GM21447 (cell line): ENCODE measurements at regions not wholly inside any gene's neighbourhood (a gene's known extent, or its start where the extent isn't known, plus 50 kb on each side); places are given as distances from the start of the nearest gene placed in this dataset.

ENCODE experiments used
- ATAC-seq: cut with Tn5 transposase; IDR thresholded peaks from one replicate; pipeline ENCODE4 v1.9.1; 2021; ENCODE audit not compliant: unreplicated experiment

GRCh38 chr18:39752351-39752750 lies 2186.8 kb upstream of the CELF4 start:
- ATAC-seq, result no peak

- no peak for ATAC-seq
Measured at GRCh38 chr18:39751921-39752320, 2186.3 kb upstream of the CELF4 start.

GRCh38 chr18:39751161-39751560 lies 2185.6 kb upstream of the CELF4 start:
- ATAC-seq, result no peak

- ATAC-seq, result no peak
Measured at GRCh38 chr18:39749154-39749553, 2183.6 kb upstream of the CELF4 start.

- ATAC-seq, result no peak
Measured at GRCh38 chr18:39748727-39749126, 2183.1 kb upstream of the CELF4 start.

GRCh38 chr18:39746201-39746600 lies 2180.6 kb upstream of the CELF4 start:
- no peak for ATAC-seq

- no peak for ATAC-seq
Measured at GRCh38 chr18:39743463-39743862, 2177.9 kb upstream of the CELF4 start.

GRCh38 chr18:39741755-39742466 lies 2176.3 kb upstream of the CELF4 start:
- ATAC-seq, result no peak

GRCh38 chr18:39737869-39738268 lies 2172.3 kb upstream of the CELF4 start:
- no peak for ATAC-seq

- no peak for ATAC-seq
Measured at GRCh38 chr18:39732918-39733317, 2167.3 kb upstream of the CELF4 start.

- no peak for ATAC-seq
Measured at GRCh38 chr18:39730606-39731005, 2165.0 kb upstream of the CELF4 start.

- ATAC-seq, result no peak
Measured at GRCh38 chr18:39724652-39725051, 2159.1 kb upstream of the CELF4 start.

GRCh38 chr18:39721712-39722111 lies 2156.1 kb upstream of the CELF4 start:
- ATAC-seq, result no peak

GRCh38 chr18:39713961-39714360 lies 2148.4 kb upstream of the CELF4 start:
- ATAC-seq, result no peak

- ATAC-seq, result no peak
Measured at GRCh38 chr18:39711701-39712100, 2146.1 kb upstream of the CELF4 start.

GRCh38 chr18:39705362-39705761 lies 2139.8 kb upstream of the CELF4 start:
- no peak for ATAC-seq

GRCh38 chr18:39702888-39703287 lies 2137.3 kb upstream of the CELF4 start:
- ATAC-seq, result no peak

GRCh38 chr18:39701839-39702238 lies 2136.2 kb upstream of the CELF4 start:
- ATAC-seq, result no peak

GRCh38 chr18:39701055-39701783 lies 2135.6 kb upstream of the CELF4 start:
- ATAC-seq, result no peak

GRCh38 chr18:39699340-39699964 lies 2133.9 kb upstream of the CELF4 start:
- no peak for ATAC-seq

GRCh38 chr18:39698436-39698835 lies 2132.8 kb upstream of the CELF4 start:
- no peak for ATAC-seq

- no peak for ATAC-seq
Measured at GRCh38 chr18:39693359-39693758, 2127.8 kb upstream of the CELF4 start.
